Endothelial cell of umbilical vein (primary cell): ENCODE measurements at regions not wholly inside any gene's neighbourhood (a gene's known extent, or its start where the extent isn't known, plus 50 kb on each side); places are given as distances from the start of the nearest gene placed in this dataset.

ENCODE experiments used
- BruUV-seq: library from RNA; stranded (reverse); fragments of 400-500 nt; replicated peaks from 2 replicates; lab custom pipeline; 2021; lab: Mats Ljungman, UMichigan
- CTCF ChIA-PET: fragments of 300-600, 350-600 bp; sonication (Branson Sonifier 250); formaldehyde crosslinking; loops from one replicate; lab custom pipeline; 2021; ENCODE audit warnings: antibody characterized with exemption, inconsistent platforms; lab: Charles Lee
- POLR2A ChIA-PET: fragments of 300-600, 350-600 bp; sonication (Branson Sonifier 250); formaldehyde crosslinking; loops from one replicate; lab custom pipeline; 2021; ENCODE audit warnings: antibody characterized with exemption, inconsistent platforms; lab: Charles Lee
- DNase-seq: peaks from one replicate; pipeline ENCODE4 v3.0.0-alpha.2; 2011; ENCODE audit warnings: low read depth, low spot score
- FAIRE-seq: peaks from 2 replicates; lab custom pipeline; 2011; peaks lifted over from hg19 to GRCh38; lab: Jason Lieb, UNC
- H2AFZ ChIP-seq: 2 replicates; pipeline ENCODE4 v1.6.0; 2012; ENCODE audit warnings: low read depth, low read length, control low read depth, inconsistent platforms
- H3K27ac ChIP-seq: 2 replicates; pipeline ENCODE4 v1.5.1; 2011; ENCODE audit warnings: low read depth, mild to moderate bottlenecking, control low read depth, low read length, moderate library complexity; ENCODE audit not compliant: insufficient read depth
- H3K27me3 ChIP-seq, 2 experiments: 2 replicates each; pipeline versions ENCODE4 v1.6.0 to v1.6.1; 2011; ENCODE audit warnings: low read length in 2 of 2, mixed read lengths in 1 of 2; ENCODE audit not compliant: control insufficient read depth in 2 of 2, insufficient read depth in 2 of 2
- H3K36me3 ChIP-seq, 2 experiments: 2 replicates in 1 of 2; 3 replicates in 1 of 2; pipeline ENCODE4 v1.5.1; 2011; ENCODE audit warnings: low read length in 2 of 2, mild to moderate bottlenecking in 1 of 2, moderate library complexity in 1 of 2; ENCODE audit not compliant: control insufficient read depth in 2 of 2, insufficient read depth in 2 of 2; ENCODE audit errors: extremely low read depth in 1 of 2
- H3K4me1 ChIP-seq: 3 replicates; pipeline ENCODE4 v1.5.1; 2011; ENCODE audit warnings: mild to moderate bottlenecking, low read length; ENCODE audit not compliant: control insufficient read depth, insufficient read depth; ENCODE audit errors: extremely low read depth
- H3K4me2 ChIP-seq: 2 replicates; pipeline ENCODE4 v1.6.1; 2011; ENCODE audit warnings: low read length, control low read depth, mixed read lengths; ENCODE audit not compliant: insufficient read depth
- H3K4me3 ChIP-seq, 3 experiments: fragments of 200-600 bp in 1 of 3; sonication (generic), shearing (Covaris generic) in 1 of 3; replicated peaks in 1 of 3; 2 replicates each; pipeline ENCODE4 v1.5.1; 2011 to 2016; ENCODE audit warnings: control low read depth in 3 of 3, low read length in 3 of 3, mild to moderate bottlenecking in 2 of 3, inconsistent platforms in 1 of 3, low read depth in 1 of 3, moderate library complexity in 1 of 3; ENCODE audit not compliant: insufficient read depth in 1 of 3
- H3K79me2 ChIP-seq: 2 replicates; pipeline ENCODE4 v1.6.0; 2012; ENCODE audit warnings: low read length, inconsistent platforms; ENCODE audit not compliant: control insufficient read depth, insufficient read depth
- H3K9ac ChIP-seq: replicated peaks from 2 replicates; pipeline ENCODE3; 2011; ENCODE audit warnings: low read length, control low read depth; ENCODE audit not compliant: insufficient read depth; ENCODE audit errors: extremely low read depth
- H3K9me1 ChIP-seq: replicated peaks from 3 replicates; pipeline ENCODE4 v1.6.0; 2011; ENCODE audit warnings: mild to moderate bottlenecking, low read length; ENCODE audit not compliant: control insufficient read depth, insufficient read depth; ENCODE audit errors: extremely low read depth
- H3K9me3 ChIP-seq: replicated peaks from 2 replicates; pipeline ENCODE4 v1.5.1; 2012; ENCODE audit warnings: low read length, inconsistent platforms; ENCODE audit not compliant: control insufficient read depth, insufficient read depth
- H4K20me1 ChIP-seq: replicated peaks from 2 replicates; pipeline ENCODE3; 2011; ENCODE audit warnings: mild to moderate bottlenecking, low read length; ENCODE audit not compliant: control insufficient read depth, insufficient read depth; ENCODE audit errors: extremely low read depth
- EZH2 ChIP-seq: IDR thresholded peaks from 2 replicates; pipeline ENCODE4 v1.6.1; 2012; ENCODE audit warnings: borderline replicate concordance, low read depth, mild to moderate bottlenecking, moderate library complexity, low read length, inconsistent platforms; ENCODE audit not compliant: severe bottlenecking
- FOS ChIP-seq: IDR thresholded peaks from 2 replicates; pipeline ENCODE4 v1.6.1; 2011; ENCODE audit warnings: mild to moderate bottlenecking, low read length, moderate library complexity, borderline replicate concordance; ENCODE audit not compliant: insufficient read depth
- GATA2 ChIP-seq: IDR thresholded peaks from 2 replicates; pipeline ENCODE4 v1.7.0; 2011; ENCODE audit warnings: low read depth, mild to moderate bottlenecking, moderate library complexity, mixed read lengths, low read length; ENCODE audit not compliant: insufficient read length, insufficient read depth
- JUN ChIP-seq: IDR thresholded peaks from 2 replicates; pipeline ENCODE4 v1.6.1; 2011; ENCODE audit warnings: borderline replicate concordance, low read depth; ENCODE audit not compliant: insufficient read length, insufficient read depth
- MYC ChIP-seq: IDR thresholded peaks from one replicate; pipeline ENCODE4 v1.6.1; 2011; ENCODE audit warnings: mild to moderate bottlenecking, low read depth, low read length
- POLR2A ChIP-seq: IDR thresholded peaks from 2 replicates; pipeline ENCODE4 v1.6.1; 2012; ENCODE audit warnings: low read depth, mild to moderate bottlenecking, control low read depth, low read length
- POLR2AphosphoS5 ChIP-seq: IDR thresholded peaks from 2 replicates; pipeline ENCODE4 v1.6.1; 2012; ENCODE audit warnings: low read depth, mild to moderate bottlenecking, control low read depth, low read length, moderate library complexity; ENCODE audit not compliant: insufficient read depth
- dilution Hi-C: fragments of 300-500 bp; cut with MboI; formaldehyde crosslinking; loops from one replicate; pipeline ENCODE4 v1.15.0; 2019; ENCODE audit warnings: low sequenced_read_pairs; ENCODE audit not compliant: extremely low pct_ligation_motif_present
- intact Hi-C: fragments of 100-400 bp; cut with micrococcal nuclease; formaldehyde crosslinking; loops from one replicate; pipeline ENCODE4 v1.10.0; 2022
- TF ChIP-seq, protein P1 (sequence below): IDR thresholded peaks from 2 replicates; pipeline ENCODE4 v1.6.1; 2011; ENCODE audit not compliant: insufficient read depth, insufficient read length
- TF ChIP-seq, protein P2 (sequence below), 2 donors: IDR thresholded peaks; 1 replicate in 1 of 2; 2 replicates in 1 of 2; pipeline ENCODE4 v1.5.1; 2011; ENCODE audit warnings: low read length in 2 of 2, mild to moderate bottlenecking in 2 of 2, moderate library complexity in 2 of 2, control low read depth in 1 of 2, inconsistent platforms in 1 of 2, low read depth in 1 of 2; ENCODE audit not compliant: insufficient read depth in 1 of 2; ENCODE audit errors: extremely low read depth in 1 of 2

DNA sequence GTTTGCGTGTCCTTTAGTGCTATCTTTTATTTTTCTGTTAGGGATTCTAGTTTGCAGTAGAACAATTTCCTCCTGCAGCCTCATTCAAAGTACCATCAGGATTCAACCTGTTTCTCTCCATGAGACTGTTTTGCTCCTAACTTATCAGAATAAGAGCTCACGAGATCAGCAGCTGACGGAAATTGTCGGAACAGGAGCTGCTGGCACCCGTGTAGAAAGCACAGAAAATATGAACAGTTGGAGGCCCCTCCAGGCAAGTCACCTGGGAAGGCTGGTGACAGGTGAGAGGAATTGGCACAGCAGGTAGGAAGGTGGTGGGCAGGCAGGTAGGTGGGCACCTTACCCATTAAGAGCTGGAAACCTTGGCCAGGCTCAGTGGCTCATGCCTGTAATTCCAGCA is 368.6 kb downstream of the CDH26 start:
- no TSS peak for BruUV-seq
- H4K20me1 ChIP-seq = no peaks in the 10 kb centered on the region
- H3K36me3 ChIP-seq = no peaks in the 10 kb centered on the region
- H3K27ac ChIP-seq = no peak overlapping the region
- no peak overlapping the region for H3K4me3 ChIP-seq
- dilution Hi-C loops = no loop called here
- no peak for DNase-seq
- H3K9me1 ChIP-seq = no peaks in the 10 kb centered on the region
- H3K79me2 ChIP-seq = no peaks in the 10 kb centered on the region
- H2AFZ ChIP-seq = no peak overlapping the region
- CTCF ChIA-PET = no interaction called here
- POLR2A ChIA-PET = no interaction called here
- FAIRE-seq = no peak
- no peaks in the 10 kb centered on the region for H3K27me3 ChIP-seq
- intact Hi-C loops = no loop called here
- H3K9ac ChIP-seq = no peak overlapping the region
- peaks cover 9% of the 10 kb centered on the region for H3K9me3 ChIP-seq
- H3K4me2 ChIP-seq = no peak overlapping the region
- TF ChIP-seq MYC = no peak
- no peaks in the 10 kb centered on the region for H3K4me1 ChIP-seq

DNA sequence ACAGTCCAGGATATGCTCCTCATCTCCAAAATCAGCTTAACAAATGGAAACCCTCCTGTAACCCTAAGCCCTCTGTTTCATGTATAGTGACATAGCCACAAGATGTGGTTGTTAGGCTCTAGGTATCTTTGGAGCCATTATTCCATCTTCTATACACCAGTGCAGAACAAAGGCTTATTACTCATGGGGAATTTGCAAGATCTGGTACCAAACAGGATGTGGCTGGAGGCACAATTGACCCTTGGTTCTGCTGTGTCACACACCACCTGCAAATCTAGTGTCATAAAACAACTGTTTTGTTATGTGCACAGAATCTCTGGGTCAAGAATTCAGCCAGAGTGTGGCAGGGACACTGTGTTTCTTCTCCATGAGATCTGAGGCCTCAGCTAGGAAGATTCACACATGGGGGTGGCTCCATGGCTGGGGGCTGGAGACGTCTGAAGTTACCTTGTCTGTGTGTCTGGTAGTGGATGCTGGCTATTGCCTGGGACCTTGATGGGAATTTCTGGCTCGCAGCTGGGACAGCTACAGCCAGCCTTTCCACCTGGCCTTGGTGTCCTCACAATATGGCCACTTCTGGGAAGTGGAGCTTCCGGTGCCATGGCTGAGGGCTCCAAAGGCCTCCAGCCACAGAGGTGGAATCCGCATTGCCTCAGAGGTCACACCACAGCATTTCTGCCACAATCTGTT is 369.9 kb downstream of the CDH26 start:
- Histone ChIP-seq H3K9me3 (peaks cover 10% of the 10 kb centered on the region), H2AFZ (no peak overlapping the region), H4K20me1 (no peaks in the 10 kb centered on the region), H3K4me2 (no peak overlapping the region), H3K4me3 (no peak overlapping the region), H3K36me3 (no peaks in the 10 kb centered on the region), H3K9ac (no peak overlapping the region), H3K27ac (no peak overlapping the region), H3K27me3 (no peaks in the 10 kb centered on the region), H3K4me1 (no peaks in the 10 kb centered on the region), H3K79me2 (no peaks in the 10 kb centered on the region), H3K9me1 (no peaks in the 10 kb centered on the region)
- CTCF ChIA-PET = no interaction called here
- BruUV-seq = no TSS peak
- TF ChIP-seq MYC = no peak
- TF ChIP-seq, protein P1, sequence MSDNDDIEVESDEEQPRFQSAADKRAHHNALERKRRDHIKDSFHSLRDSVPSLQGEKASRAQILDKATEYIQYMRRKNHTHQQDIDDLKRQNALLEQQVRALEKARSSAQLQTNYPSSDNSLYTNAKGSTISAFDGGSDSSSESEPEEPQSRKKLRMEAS = no peak
- TF ChIP-seq FOS = no peak
- no peak for TF ChIP-seq EZH2
- no peak for TF ChIP-seq POLR2A
- no peak for TF ChIP-seq POLR2AphosphoS5
- TF ChIP-seq, protein P2, sequence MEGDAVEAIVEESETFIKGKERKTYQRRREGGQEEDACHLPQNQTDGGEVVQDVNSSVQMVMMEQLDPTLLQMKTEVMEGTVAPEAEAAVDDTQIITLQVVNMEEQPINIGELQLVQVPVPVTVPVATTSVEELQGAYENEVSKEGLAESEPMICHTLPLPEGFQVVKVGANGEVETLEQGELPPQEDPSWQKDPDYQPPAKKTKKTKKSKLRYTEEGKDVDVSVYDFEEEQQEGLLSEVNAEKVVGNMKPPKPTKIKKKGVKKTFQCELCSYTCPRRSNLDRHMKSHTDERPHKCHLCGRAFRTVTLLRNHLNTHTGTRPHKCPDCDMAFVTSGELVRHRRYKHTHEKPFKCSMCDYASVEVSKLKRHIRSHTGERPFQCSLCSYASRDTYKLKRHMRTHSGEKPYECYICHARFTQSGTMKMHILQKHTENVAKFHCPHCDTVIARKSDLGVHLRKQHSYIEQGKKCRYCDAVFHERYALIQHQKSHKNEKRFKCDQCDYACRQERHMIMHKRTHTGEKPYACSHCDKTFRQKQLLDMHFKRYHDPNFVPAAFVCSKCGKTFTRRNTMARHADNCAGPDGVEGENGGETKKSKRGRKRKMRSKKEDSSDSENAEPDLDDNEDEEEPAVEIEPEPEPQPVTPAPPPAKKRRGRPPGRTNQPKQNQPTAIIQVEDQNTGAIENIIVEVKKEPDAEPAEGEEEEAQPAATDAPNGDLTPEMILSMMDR (IDR thresholded peaks at IDR 0.05; ENCODE audit: extremely low read depth in 1 of 2, insufficient read depth in 1 of 2, low read depth in 1 of 2, low read length in 2 of 2) = no peak
- no peak for TF ChIP-seq JUN
- TF ChIP-seq GATA2 = no peak
- dilution Hi-C loops = no loop called here
- intact Hi-C loops = no loop called here
- FAIRE-seq = no peak
- no peak for DNase-seq
- POLR2A ChIA-PET = no interaction called here
